ENCODE measurements at regions not wholly inside any gene's neighbourhood (a gene's known extent, or its start where the extent isn't known, plus 50 kb on each side); places are given as distances from the start of the nearest gene placed in this dataset.

DNA sequence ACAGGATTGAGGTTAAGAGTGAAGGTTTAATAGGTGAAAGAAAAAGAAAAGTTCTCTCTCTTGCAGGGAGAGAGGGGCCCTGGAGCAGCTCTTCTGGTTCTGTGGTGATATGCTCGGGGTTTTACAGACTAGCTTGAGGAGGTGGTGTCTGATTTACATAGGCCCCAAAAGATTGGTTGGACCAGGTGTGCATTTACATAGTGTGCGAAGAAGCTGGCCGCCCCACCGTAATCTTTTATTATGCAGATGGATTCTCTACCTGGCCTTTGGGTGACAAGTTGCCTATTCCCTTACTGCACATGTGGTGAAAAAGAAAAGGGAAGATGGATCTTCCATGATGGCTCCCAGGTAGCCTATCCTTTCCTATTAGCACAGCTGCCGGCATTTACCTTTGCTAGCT is 219.9 kb upstream of the GRIA4 start:
- TF ChIP-seq, protein P1, sequence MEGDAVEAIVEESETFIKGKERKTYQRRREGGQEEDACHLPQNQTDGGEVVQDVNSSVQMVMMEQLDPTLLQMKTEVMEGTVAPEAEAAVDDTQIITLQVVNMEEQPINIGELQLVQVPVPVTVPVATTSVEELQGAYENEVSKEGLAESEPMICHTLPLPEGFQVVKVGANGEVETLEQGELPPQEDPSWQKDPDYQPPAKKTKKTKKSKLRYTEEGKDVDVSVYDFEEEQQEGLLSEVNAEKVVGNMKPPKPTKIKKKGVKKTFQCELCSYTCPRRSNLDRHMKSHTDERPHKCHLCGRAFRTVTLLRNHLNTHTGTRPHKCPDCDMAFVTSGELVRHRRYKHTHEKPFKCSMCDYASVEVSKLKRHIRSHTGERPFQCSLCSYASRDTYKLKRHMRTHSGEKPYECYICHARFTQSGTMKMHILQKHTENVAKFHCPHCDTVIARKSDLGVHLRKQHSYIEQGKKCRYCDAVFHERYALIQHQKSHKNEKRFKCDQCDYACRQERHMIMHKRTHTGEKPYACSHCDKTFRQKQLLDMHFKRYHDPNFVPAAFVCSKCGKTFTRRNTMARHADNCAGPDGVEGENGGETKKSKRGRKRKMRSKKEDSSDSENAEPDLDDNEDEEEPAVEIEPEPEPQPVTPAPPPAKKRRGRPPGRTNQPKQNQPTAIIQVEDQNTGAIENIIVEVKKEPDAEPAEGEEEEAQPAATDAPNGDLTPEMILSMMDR (IDR thresholded peaks at IDR 0.05) = no peak
- no peak for TF ChIP-seq POLR2A (IDR thresholded peaks at IDR 0.05)
